ENCODE measurements at regions not wholly inside any gene's neighbourhood (a gene's known extent, or its start where the extent isn't known, plus 50 kb on each side); places are given as distances from the start of the nearest gene placed in this dataset.

DNA sequence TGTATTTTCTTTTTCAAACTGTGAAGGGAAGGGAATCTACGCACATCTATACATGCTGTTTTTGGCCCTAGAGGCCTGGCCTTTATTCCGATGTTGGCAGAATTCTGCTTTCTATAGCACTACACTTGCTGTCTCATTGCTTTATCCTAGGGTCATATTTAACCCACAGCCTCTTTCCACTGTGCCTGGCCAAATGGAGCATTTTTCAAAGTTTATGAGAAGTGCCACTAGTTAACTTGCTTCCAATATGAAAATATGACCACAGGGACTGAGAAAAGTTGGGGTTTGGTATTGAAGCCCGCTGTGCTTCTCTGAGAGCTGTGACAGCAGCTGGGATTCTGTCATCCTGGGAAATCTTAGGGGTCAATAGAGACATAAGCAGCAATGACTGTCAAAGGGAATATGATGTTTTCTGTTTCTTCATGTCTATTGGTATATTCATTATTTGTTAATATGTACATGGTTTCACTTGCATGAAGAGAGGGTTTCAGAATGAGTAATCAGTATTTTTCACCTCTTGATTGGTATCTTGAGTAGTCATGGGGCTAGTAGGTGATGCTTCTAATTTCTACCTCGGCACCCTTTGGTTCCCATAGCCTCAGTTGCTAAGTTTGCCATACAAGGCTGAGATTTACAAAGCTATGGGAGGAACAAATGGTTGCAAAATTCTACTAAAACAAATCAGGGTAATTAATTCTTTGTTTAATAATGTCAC lies 275.8 kb upstream of the RBMS3 start:
- Histone ChIP-seq H3K27ac (no peak overlapping the region), H3K4me3 (no peak overlapping the region), H3K36me3 (no peaks in the 10 kb centered on the region), H3K4me1 (no peaks in the 10 kb centered on the region), H3K9me3 (no peaks in the 10 kb centered on the region), H3K27me3 (no peaks in the 10 kb centered on the region)
- TF ChIP-seq POLR2AphosphoS5 (IDR thresholded peaks at IDR 0.05) (no peak), POLR2A (IDR thresholded peaks at IDR 0.05) (no peak), EP300 (IDR thresholded peaks at IDR 0.05) (no peak)
- TF ChIP-seq, protein P1, sequence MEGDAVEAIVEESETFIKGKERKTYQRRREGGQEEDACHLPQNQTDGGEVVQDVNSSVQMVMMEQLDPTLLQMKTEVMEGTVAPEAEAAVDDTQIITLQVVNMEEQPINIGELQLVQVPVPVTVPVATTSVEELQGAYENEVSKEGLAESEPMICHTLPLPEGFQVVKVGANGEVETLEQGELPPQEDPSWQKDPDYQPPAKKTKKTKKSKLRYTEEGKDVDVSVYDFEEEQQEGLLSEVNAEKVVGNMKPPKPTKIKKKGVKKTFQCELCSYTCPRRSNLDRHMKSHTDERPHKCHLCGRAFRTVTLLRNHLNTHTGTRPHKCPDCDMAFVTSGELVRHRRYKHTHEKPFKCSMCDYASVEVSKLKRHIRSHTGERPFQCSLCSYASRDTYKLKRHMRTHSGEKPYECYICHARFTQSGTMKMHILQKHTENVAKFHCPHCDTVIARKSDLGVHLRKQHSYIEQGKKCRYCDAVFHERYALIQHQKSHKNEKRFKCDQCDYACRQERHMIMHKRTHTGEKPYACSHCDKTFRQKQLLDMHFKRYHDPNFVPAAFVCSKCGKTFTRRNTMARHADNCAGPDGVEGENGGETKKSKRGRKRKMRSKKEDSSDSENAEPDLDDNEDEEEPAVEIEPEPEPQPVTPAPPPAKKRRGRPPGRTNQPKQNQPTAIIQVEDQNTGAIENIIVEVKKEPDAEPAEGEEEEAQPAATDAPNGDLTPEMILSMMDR (IDR thresholded peaks at IDR 0.05) = no peak
- WGBS = 88% methylated on average over 4 of the region's 4 CpGs
- no peak for DNase-seq (ENCODE audit: low spot score in 2 of 2)

- DNase-seq (ENCODE audit: low spot score in 2 of 2) = no peak
- no peaks in the 10 kb centered on the region for H3K36me3 ChIP-seq
- no peaks in the 10 kb centered on the region for H3K9me3 ChIP-seq
- no peak for TF ChIP-seq EP300 (IDR thresholded peaks at IDR 0.05)
- TF ChIP-seq POLR2A (IDR thresholded peaks at IDR 0.05) = no peak
- TF ChIP-seq POLR2AphosphoS5 (IDR thresholded peaks at IDR 0.05) = no peak
- TF ChIP-seq, protein P1 (IDR thresholded peaks at IDR 0.05) = no peak
- no peak overlapping the region for H3K4me3 ChIP-seq
- no peaks in the 10 kb centered on the region for H3K27me3 ChIP-seq
- no peak overlapping the region for H3K27ac ChIP-seq
- no peaks in the 10 kb centered on the region for H3K4me1 ChIP-seq
Measured at GRCh38 chr3:29005862-29006261, 275.0 kb upstream of the RBMS3 start.

DNA sequence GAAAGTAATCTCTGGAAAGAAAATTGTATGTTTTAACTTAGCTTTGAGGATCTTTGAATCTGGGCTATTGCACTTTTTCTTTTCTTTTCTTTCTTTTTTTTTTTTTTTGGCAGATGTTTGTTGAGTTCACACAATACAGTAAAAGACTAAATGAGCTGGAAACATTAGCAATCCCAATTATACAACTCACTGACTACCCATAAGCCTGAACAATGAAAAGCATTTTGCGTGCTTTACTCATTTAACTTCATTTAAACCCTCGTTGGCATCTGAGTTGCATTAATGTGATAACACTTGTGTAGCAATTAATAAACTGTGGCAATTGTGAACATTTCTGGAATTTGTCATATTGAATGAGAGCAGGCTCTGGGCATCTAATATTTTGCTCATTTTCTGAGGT lies 269.4 kb upstream of the RBMS3 start:
- H3K27ac ChIP-seq = no peak overlapping the region
- H3K4me3 ChIP-seq = no peak overlapping the region
- 92% methylated on average over 2 of the region's 2 CpGs for WGBS
- H3K27me3 ChIP-seq = no peaks in the 10 kb centered on the region
- no peak for TF ChIP-seq POLR2A (IDR thresholded peaks at IDR 0.05)
- TF ChIP-seq, protein P1 (IDR thresholded peaks at IDR 0.05) = no peak
- TF ChIP-seq POLR2AphosphoS5 (IDR thresholded peaks at IDR 0.05) = no peak
- no peak for TF ChIP-seq EP300 (IDR thresholded peaks at IDR 0.05)
- no peaks in the 10 kb centered on the region for H3K4me1 ChIP-seq
- H3K9me3 ChIP-seq = no peaks in the 10 kb centered on the region
- no peaks in the 10 kb centered on the region for H3K36me3 ChIP-seq
- DNase-seq (ENCODE audit: low spot score in 2 of 2) = no peak

- no peaks in the 10 kb centered on the region for H3K36me3 ChIP-seq
- H3K9me3 ChIP-seq = no peaks in the 10 kb centered on the region
- no peak overlapping the region for H3K4me3 ChIP-seq
- TF ChIP-seq POLR2A (IDR thresholded peaks at IDR 0.05) (no peak), POLR2AphosphoS5 (IDR thresholded peaks at IDR 0.05) (no peak), EP300 (IDR thresholded peaks at IDR 0.05) (no peak)
- TF ChIP-seq, protein P1 (IDR thresholded peaks at IDR 0.05) = no peak
- no peaks in the 10 kb centered on the region for H3K27me3 ChIP-seq
- no peaks in the 10 kb centered on the region for H3K4me1 ChIP-seq
- H3K27ac ChIP-seq = no peak overlapping the region
- 89% methylated on average over 3 of the region's 3 CpGs for WGBS
- DNase-seq (ENCODE audit: low spot score in 2 of 2) = no peak
Measured at GRCh38 chr3:29011966-29012365, 268.9 kb upstream of the RBMS3 start.

- Histone ChIP-seq H3K27me3 (no peaks in the 10 kb centered on the region), H3K36me3 (no peaks in the 10 kb centered on the region), H3K27ac (no peak overlapping the region), H3K4me3 (no peak overlapping the region), H3K4me1 (no peaks in the 10 kb centered on the region), H3K9me3 (no peaks in the 10 kb centered on the region)
- WGBS = 81% methylated on average over 1 of the region's 1 CpG
- DNase-seq (ENCODE audit: low spot score in 2 of 2) = no peak
- TF ChIP-seq, protein P1 (IDR thresholded peaks at IDR 0.05) = no peak
- TF ChIP-seq POLR2AphosphoS5 (IDR thresholded peaks at IDR 0.05) = no peak
- TF ChIP-seq EP300 (IDR thresholded peaks at IDR 0.05) = no peak
- no peak for TF ChIP-seq POLR2A (IDR thresholded peaks at IDR 0.05)
Measured at GRCh38 chr3:29022976-29023375, 257.9 kb upstream of the RBMS3 start.
